NCI-H82 treated with DMSO at 0.1 percent for 48 hours (cell line): ENCODE measurements at regions not wholly inside any gene's neighbourhood (a gene's known extent, or its start where the extent isn't known, plus 50 kb on each side); places are given as distances from the start of the nearest gene placed in this dataset.
A peak's percentile ranks its signal among the peaks of the same experiment; 100 is the strongest.

ENCODE experiments used
- DNase-seq: peaks from one replicate; lab custom pipeline; 2025; ENCODE audit not compliant: unreplicated experiment; lab: John Stamatoyannopoulos, UW

GRCh38 chr3:124429129-124429815 lies 301.0 kb upstream of the UMPS start:
- DNase-seq: no peak

- DNase-seq: no peak
Observed at GRCh38 chr3:124431331-124431994, 298.8 kb upstream of the UMPS start.

GRCh38 chr3:124434176-124434575 lies 296.1 kb upstream of the UMPS start:
- no peak for DNase-seq

- no peak for DNase-seq
Observed at GRCh38 chr3:124435467-124435866, 294.8 kb upstream of the UMPS start.

- DNase-seq: no peak
Observed at GRCh38 chr3:124438813-124439212, 291.4 kb upstream of the UMPS start.

GRCh38 chr3:124439603-124440002 lies 290.6 kb upstream of the UMPS start:
- no peak for DNase-seq

GRCh38 chr3:124441766-124442165 lies 288.5 kb upstream of the UMPS start:
- DNase-seq: no peak

GRCh38 chr3:124442463-124442862 lies 287.8 kb upstream of the UMPS start:
- DNase-seq: no peak

GRCh38 chr3:124443446-124443845 lies 286.8 kb upstream of the UMPS start:
- DNase-seq: no peak

- DNase-seq: no peak
Observed at GRCh38 chr3:124444075-124444474, 286.2 kb upstream of the UMPS start.

GRCh38 chr3:124444896-124445295 lies 285.4 kb upstream of the UMPS start:
- no peak for DNase-seq

- no peak for DNase-seq
Observed at GRCh38 chr3:124447845-124448244, 282.4 kb upstream of the UMPS start.

- DNase-seq: no peak
Observed at GRCh38 chr3:124448954-124449353, 281.3 kb upstream of the UMPS start.

- no peak for DNase-seq
Observed at GRCh38 chr3:124450366-124450765, 279.9 kb upstream of the UMPS start.

GRCh38 chr3:124451630-124452317 lies 278.5 kb upstream of the UMPS start:
- no peak for DNase-seq

GRCh38 chr3:124453189-124453588 lies 277.1 kb upstream of the UMPS start:
- no peak for DNase-seq

- DNase-seq: no peak
Observed at GRCh38 chr3:124455891-124456290, 274.4 kb upstream of the UMPS start.

- DNase-seq: no peak
Observed at GRCh38 chr3:124456506-124456905, 273.7 kb upstream of the UMPS start.

GRCh38 chr3:124459678-124460077 lies 270.6 kb upstream of the UMPS start:
- no peak for DNase-seq

GRCh38 chr3:124461126-124461525 lies 269.1 kb upstream of the UMPS start:
- DNase-seq: no peak

GRCh38 chr3:124461838-124462632 lies 268.2 kb upstream of the UMPS start:
- DNase-seq: peak; percentile 39
